Neuronal stem cell (in vitro differentiated cells): ENCODE measurements at regions not wholly inside any gene's neighbourhood (a gene's known extent, or its start where the extent isn't known, plus 50 kb on each side); places are given as distances from the start of the nearest gene placed in this dataset.
A peak's percentile ranks its signal among the peaks of the same experiment; 100 is the strongest.

Source experiments
- DNase-seq: peaks from one replicate; pipeline ENCODE4 v3.0.0-alpha.2; 2013; ENCODE audit warnings: low spot score
- H2AFZ ChIP-seq: one replicate; pipeline ENCODE4 v1.6.1; 2013; ENCODE audit warnings: mild to moderate bottlenecking, low read length, inconsistent platforms
- H2AK5ac ChIP-seq: 2 replicates; pipeline ENCODE4 v1.6.1; 2013; ENCODE audit warnings: low read depth, mild to moderate bottlenecking, inconsistent platforms, low read length, moderate library complexity, mixed read lengths
- H2BK120ac ChIP-seq: 2 replicates; pipeline ENCODE4 v1.6.1; 2013; ENCODE audit warnings: low read depth, mild to moderate bottlenecking, inconsistent platforms, low read length, moderate library complexity, mixed read lengths
- H2BK12ac ChIP-seq: one replicate; pipeline ENCODE4 v1.6.1; 2013; ENCODE audit warnings: low read length, inconsistent platforms
- H2BK15ac ChIP-seq: 2 replicates; pipeline ENCODE4 v1.6.1; 2013; ENCODE audit warnings: mild to moderate bottlenecking, low read length, inconsistent platforms, mixed read lengths
- H2BK5ac ChIP-seq: one replicate; pipeline ENCODE4 v1.6.1; 2013; ENCODE audit warnings: inconsistent platforms, mild to moderate bottlenecking, low read length, moderate library complexity
- H3K14ac ChIP-seq: one replicate; pipeline ENCODE4 v1.6.1; 2013; ENCODE audit warnings: low read length, inconsistent platforms
- H3K18ac ChIP-seq: 2 replicates; pipeline ENCODE4 v1.6.1; 2013; ENCODE audit warnings: low read length, inconsistent platforms
- H3K23ac ChIP-seq: 2 replicates; pipeline ENCODE4 v1.6.1; 2013; ENCODE audit warnings: low read depth, mild to moderate bottlenecking, mixed read lengths, low read length, inconsistent platforms; ENCODE audit not compliant: poor library complexity
- H3K27ac ChIP-seq: replicated peaks from 3 replicates; pipeline ENCODE4 v1.5.1; 2013; ENCODE audit warnings: low read length, inconsistent platforms
- H3K27me3 ChIP-seq, 3 experiments: 2 replicates each; pipeline ENCODE4 v1.6.1; 2013; ENCODE audit warnings: low read length in 3 of 3, mild to moderate bottlenecking in 2 of 3, inconsistent platforms in 1 of 3, low read depth in 1 of 3, mixed read lengths in 1 of 3, moderate library complexity in 1 of 3; ENCODE audit not compliant: control insufficient read depth in 3 of 3, insufficient read depth in 3 of 3
- H3K36me3 ChIP-seq, 2 donors: replicated peaks in 1 of 2; 2 replicates each; pipeline ENCODE4 v1.6.1; 2013; ENCODE audit warnings: low read length in 2 of 2; ENCODE audit not compliant: control insufficient read depth in 2 of 2, insufficient read depth in 2 of 2
- H3K4ac ChIP-seq: 2 replicates; pipeline ENCODE4 v1.6.1; 2013; ENCODE audit warnings: inconsistent platforms, mild to moderate bottlenecking, low read length, moderate library complexity
- H3K4me1 ChIP-seq, 2 donors: 1 replicate in 1 of 2; 2 replicates in 1 of 2; pipeline ENCODE4 v1.6.1; 2013; ENCODE audit warnings: low read length in 2 of 2, low read depth in 1 of 2; ENCODE audit not compliant: control insufficient read depth in 2 of 2, insufficient read depth in 1 of 2
- H3K4me2 ChIP-seq: one replicate; pipeline ENCODE4 v1.6.1; 2013; ENCODE audit warnings: mild to moderate bottlenecking, low read length, inconsistent platforms; ENCODE audit not compliant: insufficient read depth, poor library complexity, severe bottlenecking
- H3K4me3 ChIP-seq, 2 donors: 2 replicates each; pipeline ENCODE4 v1.5.1; 2013; ENCODE audit warnings: low read length in 2 of 2, mild to moderate bottlenecking in 2 of 2, inconsistent platforms in 1 of 2, moderate library complexity in 1 of 2
- H3K79me1 ChIP-seq: one replicate; pipeline ENCODE4 v1.6.1; 2013; ENCODE audit warnings: low read depth, mild to moderate bottlenecking, inconsistent platforms, low read length, moderate library complexity
- H3K9ac ChIP-seq: one replicate; pipeline ENCODE4 v1.6.1; 2013; ENCODE audit warnings: mild to moderate bottlenecking, low read depth, low read length, inconsistent platforms; ENCODE audit not compliant: poor library complexity
- H3K9me3 ChIP-seq, 2 donors: replicated peaks in 1 of 2; 2 replicates each; pipeline versions ENCODE3 to v1.6.1; 2013; ENCODE audit warnings: low read length in 2 of 2, mild to moderate bottlenecking in 2 of 2, inconsistent platforms in 1 of 2, low read depth in 1 of 2, mixed read lengths in 1 of 2, moderate library complexity in 1 of 2; ENCODE audit not compliant: control insufficient read depth in 2 of 2, insufficient read depth in 1 of 2
- H4K8ac ChIP-seq: one replicate; pipeline ENCODE4 v1.6.1; 2013; ENCODE audit warnings: low read depth, mild to moderate bottlenecking, inconsistent platforms, low read length, moderate library complexity
- H4K91ac ChIP-seq: one replicate; pipeline ENCODE4 v1.6.1; 2013; ENCODE audit warnings: low read length, low read depth, mild to moderate bottlenecking, inconsistent platforms; ENCODE audit not compliant: poor library complexity
- WGBS, 2 donors: extraction: QIAGEN DNeasy Blood & Tissue Kit; methylation state at CpG; one replicate each; pipeline ENCODE4 v1.1.7; 2013; ENCODE audit warnings: missing lambda C conversion rate in 2 of 2, mixed read lengths in 1 of 2; ENCODE audit not compliant: insufficient read length in 2 of 2, insufficient replicate concordance in 1 of 2; ENCODE audit errors: extremely low coverage in 2 of 2; 5-methylcytosine and 5-hydroxymethylcytosine counted together

GRCh38 chr5:179488491-179488890, 61.9 kb upstream of the RUFY1 start:
- Histone ChIP-seq H3K9me3 (peaks cover 0 to 3% of the 10 kb centered on the region in 2 donors), H3K18ac (no peak overlapping the region), H3K79me1 (no peaks in the 10 kb centered on the region), H3K4me1 (peaks cover 0 to 5% of the 10 kb centered on the region in 2 donors), H2BK120ac (no peak overlapping the region), H3K27ac (no peak overlapping the region), H3K4me3 (no peak overlapping the region), H2AK5ac (no peak overlapping the region), H2BK5ac (no peak overlapping the region), H3K9ac (no peak overlapping the region), H3K23ac (no peak overlapping the region), H4K8ac (no peak overlapping the region), H2AFZ (no peak overlapping the region), H3K4me2 (no peak overlapping the region), H3K27me3 (no peaks in the 10 kb centered on the region), H2BK15ac (no peak overlapping the region), H2BK12ac (no peak overlapping the region), H3K36me3 (no peaks in the 10 kb centered on the region), H3K14ac (no peak overlapping the region), H3K4ac (no peak overlapping the region), H4K91ac (no peak overlapping the region)
- no peak for DNase-seq
- WGBS, 2 donors, result no CpG with 5 or more reads among the region's 8 CpGs

- no peaks in the 10 kb centered on the region for H3K36me3 ChIP-seq
- no peak overlapping the region for H3K9ac ChIP-seq
- no peak overlapping the region for H4K8ac ChIP-seq
- H3K14ac ChIP-seq, result no peak overlapping the region
- H3K9me3 ChIP-seq, result peaks cover 0 to 3% of the 10 kb centered on the region in 2 donors
- no peak overlapping the region for H3K4me2 ChIP-seq
- no peak overlapping the region for H2BK15ac ChIP-seq
- H3K4ac ChIP-seq, result no peak overlapping the region
- H3K79me1 ChIP-seq, result no peaks in the 10 kb centered on the region
- H2BK120ac ChIP-seq, result no peak overlapping the region
- H2BK5ac ChIP-seq, result peak overlapping the region; percentile 83
- no peak overlapping the region for H3K4me3 ChIP-seq
- H3K4me1 ChIP-seq, result peaks cover 0 to 5% of the 10 kb centered on the region in 2 donors
- WGBS, 2 donors, result no CpG with 5 or more reads among the region's 8 CpGs
- no peak overlapping the region for H3K18ac ChIP-seq
- H3K23ac ChIP-seq, result peak overlapping the region; percentile 21
- H4K91ac ChIP-seq, result no peak overlapping the region
- no peak for DNase-seq
- H2BK12ac ChIP-seq, result no peak overlapping the region
- H3K27ac ChIP-seq, result no peak overlapping the region
- H2AK5ac ChIP-seq, result peak overlapping the region; percentile 59
- H2AFZ ChIP-seq, result no peak overlapping the region
- no peaks in the 10 kb centered on the region for H3K27me3 ChIP-seq
Observed at GRCh38 chr5:179487145-179487544, 63.2 kb upstream of the RUFY1 start.

- H3K9ac ChIP-seq, result peak overlapping the region; percentile 66
- WGBS, 2 donors, result no CpG with 5 or more reads among the region's 16 CpGs
- H3K27ac ChIP-seq, result no peak overlapping the region
- no peak overlapping the region for H2BK15ac ChIP-seq
- H2BK120ac ChIP-seq, result no peak overlapping the region
- H3K79me1 ChIP-seq, result no peaks in the 10 kb centered on the region
- no peak overlapping the region for H2BK12ac ChIP-seq
- H3K4me3 ChIP-seq, result no peak overlapping the region
- no peaks in the 10 kb centered on the region for H3K36me3 ChIP-seq
- H4K91ac ChIP-seq, result no peak overlapping the region
- H2AFZ ChIP-seq, result no peak overlapping the region
- peaks cover 0 to 3% of the 10 kb centered on the region in 2 donors for H3K9me3 ChIP-seq
- H3K14ac ChIP-seq, result no peak overlapping the region
- peak overlapping the region; percentile 55 for H3K18ac ChIP-seq
- H4K8ac ChIP-seq, result no peak overlapping the region
- H3K4me1 ChIP-seq, result peaks cover 0 to 5% of the 10 kb centered on the region in 2 donors
- peak overlapping the region; percentile 78 for H3K4ac ChIP-seq
- no peak for DNase-seq
- H3K4me2 ChIP-seq, result no peak overlapping the region
- H2BK5ac ChIP-seq, result peak overlapping the region; percentile 83
- peak overlapping the region; percentile 50 for H3K23ac ChIP-seq
- H3K27me3 ChIP-seq, result no peaks in the 10 kb centered on the region
- peak overlapping the region; percentile 59 for H2AK5ac ChIP-seq
Observed at GRCh38 chr5:179486596-179487051, 63.7 kb upstream of the RUFY1 start.

GRCh38 chr5:179485845-179486575, 64.3 kb upstream of the RUFY1 start:
- Histone ChIP-seq H2AFZ (no peak overlapping the region), H4K91ac (no peak overlapping the region), H2AK5ac (no peak overlapping the region), H3K9me3 (peaks cover 0 to 2% of the 10 kb centered on the region in 2 donors), H3K18ac (peak overlapping the region; percentile 12), H2BK12ac (no peak overlapping the region), H2BK120ac (no peak overlapping the region), H3K27ac (no peak overlapping the region), H3K36me3 (no peaks in the 10 kb centered on the region), H3K9ac (no peak overlapping the region), H3K14ac (no peak overlapping the region), H3K4me1 (peaks cover 0 to 5% of the 10 kb centered on the region in 2 donors), H4K8ac (no peak overlapping the region), H3K4me2 (no peak overlapping the region), H3K79me1 (no peaks in the 10 kb centered on the region), H3K27me3 (no peaks in the 10 kb centered on the region), H3K4me3 (no peak overlapping the region), H3K23ac (no peak overlapping the region), H2BK5ac (no peak overlapping the region), H3K4ac (no peak overlapping the region), H2BK15ac (no peak overlapping the region)
- no peak for DNase-seq
- WGBS, 2 donors, result no CpG with 5 or more reads among the region's 13 CpGs
